ENCODE measurements at regions not wholly inside any gene's neighbourhood (a gene's known extent, or its start where the extent isn't known, plus 50 kb on each side); places are given as distances from the start of the nearest gene placed in this dataset.
"Not testable (repeated sequence)": the region's sequence is repeated elsewhere in the genome, so short reads cannot be mapped to it uniquely, and the experiment has no call there.

DNA sequence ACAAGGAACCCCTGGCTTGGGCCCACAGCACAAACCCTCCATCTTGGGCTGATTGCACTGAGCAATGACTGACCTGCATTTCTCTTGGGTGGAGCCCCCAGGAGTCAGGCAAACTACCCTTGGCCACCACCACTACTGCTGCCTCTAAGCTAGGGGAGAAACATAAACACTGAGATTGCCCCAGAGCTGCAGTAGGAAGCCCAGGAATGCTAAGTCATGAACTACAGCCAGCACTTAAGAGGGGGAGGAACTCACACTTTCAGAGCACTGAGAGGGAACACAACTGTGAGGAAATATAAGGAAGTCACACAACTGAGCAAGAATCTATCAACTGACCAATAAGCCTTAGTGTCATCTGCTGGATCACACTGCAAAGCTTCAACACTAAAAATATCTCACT is 111.6 kb upstream of the PPP3CA start:
- no peak for DNase-seq (ENCODE audit: extremely low read depth in 1 of 11, low read depth in 9 of 11, low spot score in 4 of 11)

DNA sequence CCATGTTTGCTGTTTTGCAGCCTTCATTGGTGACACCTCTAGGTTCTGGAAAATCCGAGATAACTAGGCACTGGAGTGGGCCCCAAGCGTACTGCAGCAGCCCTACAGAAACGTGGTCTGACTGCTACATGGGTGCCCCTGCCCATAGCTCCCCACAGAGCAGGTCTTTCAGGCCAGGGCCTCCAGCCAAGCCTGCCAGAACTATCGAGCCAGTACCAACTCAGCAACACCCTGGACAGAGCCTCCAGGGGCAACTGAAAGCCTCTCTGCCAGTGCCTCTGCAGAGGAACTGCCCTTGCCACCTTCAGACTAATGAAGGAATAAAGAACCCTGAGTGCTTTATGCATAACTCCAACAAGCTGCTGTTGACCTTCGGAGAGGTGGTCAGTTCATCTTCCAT is 111.1 kb upstream of the PPP3CA start:
- no peak for DNase-seq (ENCODE audit: extremely low read depth in 1 of 11, low read depth in 9 of 11, low spot score in 4 of 11)

DNA sequence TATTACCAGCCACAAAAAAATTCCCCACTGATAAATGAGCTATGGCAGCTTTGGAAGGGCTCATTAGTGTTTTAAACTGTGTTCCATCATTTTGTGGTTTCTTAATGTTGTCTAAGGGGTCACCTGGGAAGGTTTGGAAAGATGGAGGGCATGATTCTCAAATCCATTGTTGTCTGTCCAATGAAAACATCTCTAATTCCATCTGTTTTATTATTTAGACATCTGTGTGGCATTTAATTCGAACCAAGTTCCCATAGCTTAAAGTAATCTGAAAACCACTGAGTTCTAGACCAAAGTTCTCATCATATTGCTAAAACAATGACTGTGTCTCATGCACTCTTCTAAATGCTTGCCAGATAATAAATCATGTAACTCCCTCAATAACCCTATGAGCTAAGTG is 103.8 kb upstream of the PPP3CA start:
- no peak for DNase-seq (ENCODE audit: extremely low read depth in 1 of 11, low read depth in 9 of 11, low spot score in 4 of 11)

DNA sequence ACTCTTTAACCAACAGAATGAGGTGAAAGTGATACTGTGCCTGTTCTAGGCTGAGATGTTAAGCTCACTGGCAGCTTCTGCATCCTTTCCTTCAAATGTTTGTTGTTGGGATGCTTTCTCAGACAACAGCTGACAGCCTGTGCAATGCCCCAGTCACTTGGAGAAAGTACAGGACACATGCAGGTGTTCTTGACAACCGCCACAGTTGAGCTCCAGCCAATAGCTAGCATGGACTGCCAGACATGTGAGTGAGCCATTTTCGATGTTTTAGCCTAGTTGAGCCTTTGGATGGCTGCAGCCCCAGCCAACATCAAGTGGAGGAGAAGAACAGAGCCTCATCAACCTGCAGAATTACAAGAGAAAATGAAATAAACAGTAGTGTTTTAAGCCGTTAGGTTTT is 94.1 kb upstream of the PPP3CA start:
- no peak for DNase-seq (ENCODE audit: extremely low read depth in 1 of 11, low read depth in 9 of 11, low spot score in 4 of 11)

DNA sequence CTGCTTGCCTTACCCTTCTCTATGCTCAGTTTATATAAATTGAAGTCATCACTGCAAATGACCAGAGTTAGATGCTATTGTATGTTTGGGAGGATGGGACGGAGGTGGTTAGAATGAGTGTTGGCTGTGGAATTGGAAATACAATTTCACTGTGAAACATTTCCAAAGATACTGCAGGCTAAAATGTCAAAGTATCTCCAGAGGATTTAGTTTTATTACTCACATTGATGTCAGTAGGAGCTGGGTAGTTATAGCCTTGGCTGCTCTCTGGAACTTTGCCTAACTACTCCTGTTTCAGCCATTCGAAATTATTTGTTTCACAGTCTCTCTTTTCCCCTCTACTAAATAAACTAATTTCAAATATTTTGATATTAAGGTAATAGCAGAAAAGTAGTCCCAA is 92.6 kb upstream of the PPP3CA start:
- no peak for DNase-seq (ENCODE audit: extremely low read depth in 1 of 11, low read depth in 9 of 11, low spot score in 4 of 11)

DNA sequence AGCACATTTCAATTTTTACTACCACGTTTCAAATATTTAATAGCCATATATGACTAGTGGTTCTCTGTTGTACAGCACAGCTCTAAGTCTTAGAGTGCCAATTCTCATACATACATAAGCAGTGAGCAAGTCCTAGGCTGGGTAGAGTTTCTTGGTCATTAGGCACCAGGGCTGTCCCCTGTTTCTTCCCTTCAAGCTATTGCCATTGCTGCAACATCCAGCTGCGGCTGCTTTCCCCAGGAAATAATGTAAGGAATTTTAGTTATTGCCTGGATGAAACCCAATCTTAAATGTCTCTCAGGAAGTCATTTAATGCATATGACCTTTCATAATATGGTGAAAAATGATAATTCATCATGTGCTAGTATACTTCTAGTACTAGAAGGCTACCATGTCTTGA is 74.1 kb upstream of the PPP3CA start:
- DNase-seq (ENCODE audit: extremely low read depth in 1 of 11, low read depth in 9 of 11, low spot score in 4 of 11), result no peak

DNA sequence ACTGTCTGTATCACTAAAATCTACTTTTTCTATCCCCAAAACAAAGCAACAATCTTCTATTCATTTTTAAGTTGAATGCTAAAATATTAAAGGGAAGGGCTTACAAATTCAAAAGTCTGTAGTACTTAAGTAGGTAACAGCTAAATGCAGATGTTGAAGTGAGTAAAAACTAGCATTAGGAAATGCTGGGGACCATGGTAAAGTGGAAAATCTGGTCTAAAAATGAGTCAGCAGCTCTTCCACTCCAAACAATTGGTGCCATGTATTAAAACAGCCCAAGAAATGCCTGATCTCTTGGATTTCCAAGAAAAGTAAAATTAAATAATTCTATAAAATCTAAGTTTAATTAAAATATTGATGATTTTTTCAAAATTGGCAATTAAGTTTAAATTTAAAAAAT is 73.3 kb upstream of the PPP3CA start:
- DNase-seq (ENCODE audit: extremely low read depth in 1 of 11, low read depth in 9 of 11, low spot score in 4 of 11), result no peak

DNA sequence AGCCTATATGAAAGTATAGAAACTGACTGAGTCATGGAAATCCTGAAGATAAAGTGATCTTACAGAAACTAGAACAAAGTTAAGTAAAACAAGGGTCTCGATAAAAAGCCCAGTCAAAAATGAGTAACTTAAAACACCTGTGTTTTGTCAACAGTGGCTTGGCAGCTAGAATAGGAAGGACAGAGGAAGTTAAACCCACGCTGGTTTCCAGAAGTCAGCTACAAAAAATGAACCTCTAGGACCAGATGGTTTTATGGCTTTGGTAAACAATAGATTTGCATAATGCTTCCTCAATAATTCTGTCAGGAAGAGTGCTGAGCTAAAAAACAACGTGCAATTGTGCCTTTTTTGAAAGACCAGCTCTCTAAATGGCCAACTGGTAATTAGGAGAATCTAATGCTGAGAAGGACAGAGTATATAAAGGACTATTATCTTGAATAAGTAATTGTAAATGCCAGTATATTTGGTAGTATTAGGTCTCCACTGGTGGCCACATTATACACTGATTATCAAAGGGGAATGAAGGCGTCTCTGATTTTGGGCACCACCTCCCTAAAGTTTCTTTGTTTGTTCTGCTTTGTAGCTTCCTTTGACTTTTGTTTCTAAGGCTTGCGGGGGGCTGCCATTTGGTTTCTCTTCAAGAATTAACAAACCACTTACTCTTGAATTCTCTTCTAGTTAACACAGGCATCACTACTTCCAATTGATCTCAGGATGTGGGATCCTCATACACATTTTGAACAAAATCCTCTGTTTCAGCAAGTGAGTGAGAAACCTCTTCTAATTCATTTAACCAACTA is 72.2 kb upstream of the PPP3CA start:
- peak in 10 of 11 donors; percentile 15 to 48 (median 26) for DNase-seq (ENCODE audit: extremely low read depth in 1 of 11, low read depth in 9 of 11, low spot score in 4 of 11)

DNA sequence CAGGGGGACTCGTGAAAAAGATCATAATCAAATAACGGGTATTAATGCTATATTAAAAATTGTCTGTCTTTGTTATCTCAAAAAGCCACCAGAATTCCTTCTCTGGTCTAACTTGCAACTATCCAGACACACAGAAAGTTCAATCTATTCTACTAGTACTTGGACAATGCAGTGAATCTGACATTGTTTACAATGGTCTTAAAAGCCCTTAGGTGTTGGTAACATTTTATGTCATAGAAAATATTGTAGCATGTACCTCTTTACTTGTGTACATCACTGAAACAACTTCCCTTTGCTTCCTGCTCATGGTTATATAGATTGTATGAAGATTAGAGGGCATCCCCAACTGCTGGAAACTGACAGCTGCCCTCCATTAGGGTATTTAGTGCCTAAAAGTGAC is 71.1 kb upstream of the PPP3CA start:
- no peak for DNase-seq (ENCODE audit: extremely low read depth in 1 of 11, low read depth in 9 of 11, low spot score in 4 of 11)

DNA sequence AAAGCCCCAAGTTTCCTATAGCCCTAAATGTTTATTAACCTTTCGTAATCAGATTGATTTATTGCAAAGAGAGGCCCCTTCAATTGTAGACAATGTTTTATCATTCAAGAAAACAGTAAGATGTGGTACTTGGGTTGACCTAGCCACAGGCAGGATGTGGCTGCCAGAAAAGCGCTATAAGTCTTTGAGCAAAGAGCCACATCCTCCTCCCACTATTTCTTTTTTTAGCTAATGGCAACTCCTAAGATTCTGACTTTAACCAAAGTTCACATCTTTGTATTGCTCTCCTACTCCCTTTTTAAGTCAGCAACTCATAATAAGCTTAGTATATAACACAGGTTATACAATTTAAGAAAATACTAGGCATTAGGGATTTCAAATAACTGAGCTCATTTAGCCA is 70.7 kb upstream of the PPP3CA start:
- DNase-seq (ENCODE audit: extremely low read depth in 1 of 11, low read depth in 9 of 11, low spot score in 4 of 11), result peak in 1 of 11 donors; percentile 8

DNA sequence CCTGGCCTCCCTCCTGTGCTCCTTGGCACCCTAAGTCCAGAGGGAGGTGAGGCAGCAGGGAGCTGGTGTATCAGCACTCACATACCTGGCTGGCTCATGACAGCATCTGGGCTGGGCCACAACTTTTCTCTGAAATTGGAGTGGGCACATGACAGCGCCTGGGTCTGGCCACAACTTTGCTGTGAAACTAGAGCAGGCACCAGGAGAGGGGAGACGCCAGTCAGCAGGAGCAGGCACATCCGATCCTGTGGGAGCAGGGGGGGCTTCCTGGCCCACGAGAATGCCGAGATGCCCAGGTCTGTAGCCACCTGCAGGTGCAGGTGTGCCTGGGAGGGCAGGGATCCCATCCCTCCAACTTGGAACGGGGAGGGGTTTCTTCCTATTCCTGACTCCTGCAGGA is 69.7 kb upstream of the PPP3CA start:
- DNase-seq (ENCODE audit: extremely low read depth in 1 of 11, low read depth in 9 of 11, low spot score in 4 of 11), result no peak

DNA sequence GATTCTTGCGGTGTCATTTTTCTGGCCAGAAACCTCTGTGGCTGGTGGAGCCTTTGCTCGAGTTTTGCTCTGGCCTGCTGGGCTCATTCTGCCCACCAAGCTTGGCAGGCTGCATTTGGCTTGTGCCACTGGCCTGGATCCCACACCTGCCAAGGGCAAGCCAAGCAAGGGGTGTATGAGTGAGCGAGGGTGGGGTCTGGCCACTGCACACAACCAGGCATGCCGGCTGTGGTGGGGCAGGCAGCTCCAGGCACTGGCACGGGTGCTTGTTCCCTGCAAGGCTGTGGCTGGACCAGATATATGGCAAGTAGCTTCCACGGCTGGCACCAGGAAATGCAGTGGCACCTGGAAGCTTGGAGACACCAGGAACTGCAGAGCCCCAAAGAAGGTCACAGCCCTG is 68.6 kb upstream of the PPP3CA start:
- DNase-seq (ENCODE audit: extremely low read depth in 1 of 11, low read depth in 9 of 11, low spot score in 4 of 11), result no peak

DNA sequence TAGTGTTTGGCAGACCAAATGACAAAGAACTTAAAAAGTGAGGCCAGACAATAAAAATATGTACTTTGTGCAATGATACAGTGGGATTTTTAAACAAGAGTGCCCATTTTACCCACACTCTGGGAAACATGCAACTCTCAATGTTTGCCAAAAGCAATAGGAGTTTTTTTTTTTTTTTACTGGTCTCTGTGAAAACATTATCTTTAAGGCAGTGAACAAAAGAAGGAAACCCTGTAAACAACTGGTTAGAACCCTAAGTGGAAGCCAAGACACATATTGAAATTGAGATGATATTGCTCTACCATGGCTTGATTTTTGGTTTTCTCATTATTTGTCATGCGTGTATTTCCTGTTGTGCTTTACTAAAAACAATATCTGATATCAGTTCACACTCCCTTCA is 67.2 kb upstream of the PPP3CA start:
- DNase-seq (ENCODE audit: extremely low read depth in 1 of 11, low read depth in 9 of 11, low spot score in 4 of 11), result no peak

DNA sequence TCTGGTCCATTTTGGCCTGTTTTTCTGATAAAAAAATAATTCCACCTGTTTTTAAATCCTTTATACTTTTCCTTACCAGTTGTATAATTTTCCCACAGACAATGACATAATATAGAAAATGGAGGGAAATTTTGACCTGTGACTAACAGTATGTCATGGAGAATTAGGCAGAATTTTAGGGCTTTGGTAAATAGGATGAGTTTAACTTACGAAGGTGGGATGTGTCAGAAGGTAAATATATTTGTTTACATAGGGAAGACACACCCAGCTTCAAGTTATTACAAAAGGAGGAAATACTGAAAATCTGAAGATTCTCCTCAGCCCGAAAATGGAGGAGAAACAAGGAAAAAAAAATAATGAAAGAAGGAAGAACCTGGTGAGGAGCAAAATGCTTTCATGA is 64.6 kb upstream of the PPP3CA start:
- DNase-seq (ENCODE audit: extremely low read depth in 1 of 11, low read depth in 9 of 11, low spot score in 4 of 11), result no peak

DNA sequence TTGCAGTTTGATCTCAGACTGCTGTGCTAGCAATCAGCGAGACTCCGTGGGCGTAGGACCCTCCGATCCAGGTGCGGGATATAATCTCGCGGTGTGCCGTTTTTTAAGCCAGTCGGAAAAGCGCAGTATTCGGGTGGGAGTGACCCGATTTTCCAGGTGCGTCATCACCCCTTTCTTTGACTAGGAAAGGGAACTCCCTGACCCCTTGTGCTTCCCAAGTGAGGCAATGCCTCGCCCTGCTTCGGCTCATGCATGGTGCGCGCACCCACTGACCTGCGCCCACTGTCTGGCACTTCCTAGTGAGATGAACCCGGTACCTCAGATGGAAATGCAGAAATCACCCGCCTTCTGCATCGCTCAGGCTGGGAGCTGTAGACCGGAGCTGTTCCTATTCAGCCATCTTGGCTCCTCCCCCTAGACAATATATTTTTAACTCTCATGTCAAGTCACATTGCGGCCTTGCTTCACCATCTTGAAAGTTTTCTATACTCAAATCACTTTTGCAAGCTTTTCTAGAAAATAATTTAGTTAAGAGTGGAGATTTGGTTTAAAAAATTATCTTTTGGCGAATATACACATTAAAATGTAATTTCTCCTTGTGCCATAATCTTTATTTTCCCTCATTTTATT is 64.1 kb upstream of the PPP3CA start:
- DNase-seq (ENCODE audit: extremely low read depth in 1 of 11, low read depth in 9 of 11, low spot score in 4 of 11), result not testable (repeated sequence)

DNA sequence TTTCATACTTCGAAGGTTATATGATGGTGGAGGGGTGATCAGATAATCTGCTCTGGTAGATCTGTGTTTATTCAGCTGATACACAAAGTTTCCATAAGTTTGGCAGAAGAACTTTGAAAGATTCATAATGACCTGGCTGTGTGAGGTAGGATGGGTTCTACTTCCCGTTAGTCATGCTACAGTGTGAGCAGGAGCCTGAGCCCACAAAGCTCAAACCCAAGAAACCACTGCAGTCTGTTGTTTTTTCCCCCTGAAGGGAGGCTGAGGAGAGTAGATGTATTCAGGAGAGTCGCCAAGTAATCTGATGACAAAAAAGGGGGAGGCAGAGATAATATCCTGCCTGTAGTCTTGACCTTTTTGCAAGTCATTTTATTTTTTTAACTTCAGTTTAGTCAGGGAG is 52.8 kb upstream of the PPP3CA start:
- no peak for DNase-seq (ENCODE audit: extremely low read depth in 1 of 11, low read depth in 9 of 11, low spot score in 4 of 11)

DNA sequence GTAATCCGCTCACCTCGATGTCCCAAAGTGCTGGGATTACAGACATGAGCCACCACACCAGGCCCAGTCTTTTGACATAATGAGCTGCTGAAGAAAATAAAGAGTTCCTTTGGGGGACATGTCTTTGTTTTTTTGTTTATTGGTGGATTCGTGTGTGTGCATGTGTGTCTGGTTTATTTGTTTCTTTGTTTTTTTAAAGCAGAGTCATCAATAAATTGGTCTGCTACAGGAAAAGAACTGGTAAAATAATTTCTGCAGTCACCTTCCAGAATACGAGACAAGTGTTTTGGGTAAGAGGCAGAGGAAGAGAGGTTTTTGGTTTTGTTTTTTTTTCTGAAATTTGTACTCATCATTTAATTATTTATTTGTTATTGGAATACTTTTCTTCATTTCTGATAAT is 51.5 kb upstream of the PPP3CA start:
- DNase-seq (ENCODE audit: extremely low read depth in 1 of 11, low read depth in 9 of 11, low spot score in 4 of 11), result no peak
